ENCODE measurements at regions not wholly inside any gene's neighbourhood (a gene's known extent, or its start where the extent isn't known, plus 50 kb on each side); places are given as distances from the start of the nearest gene placed in this dataset.

DNA sequence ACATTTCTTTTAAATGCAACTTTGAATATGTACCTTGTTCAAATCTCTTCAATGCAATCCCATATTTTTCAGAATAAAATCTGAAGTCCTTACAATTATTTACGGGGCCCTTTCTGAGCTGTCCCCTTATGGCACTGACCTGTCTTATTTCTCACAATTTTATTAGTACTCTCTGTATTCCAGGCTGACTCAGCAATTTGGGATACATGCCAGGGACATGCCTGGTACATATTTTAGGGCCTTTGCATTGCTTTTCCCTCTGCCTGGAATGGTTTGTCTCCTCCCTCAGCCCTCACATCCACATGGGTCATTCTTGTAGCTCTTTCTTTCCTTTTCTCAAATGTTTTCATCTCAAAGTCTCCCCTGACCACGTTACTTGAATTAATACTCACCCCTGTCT, 172.2 kb upstream of the TECRL start (continued):
- TF ChIP-seq, protein P1, sequence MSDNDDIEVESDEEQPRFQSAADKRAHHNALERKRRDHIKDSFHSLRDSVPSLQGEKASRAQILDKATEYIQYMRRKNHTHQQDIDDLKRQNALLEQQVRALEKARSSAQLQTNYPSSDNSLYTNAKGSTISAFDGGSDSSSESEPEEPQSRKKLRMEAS (IDR thresholded peaks at IDR 0.05): no peak
- TF ChIP-seq POLR2A (IDR thresholded peaks at IDR 0.05; ENCODE audit: borderline replicate concordance, extremely low read depth, insufficient read depth, insufficient read length): no peak
- TF ChIP-seq EZH2 (IDR thresholded peaks at IDR 0.05): no peak
- TF ChIP-seq SP1 (IDR thresholded peaks at IDR 0.05; ENCODE audit: low read depth): no peak
- no peak for TF ChIP-seq TCF7L2 (IDR thresholded peaks at IDR 0.05; ENCODE audit: borderline replicate concordance, extremely low read depth, insufficient read depth, insufficient read length)

DNA sequence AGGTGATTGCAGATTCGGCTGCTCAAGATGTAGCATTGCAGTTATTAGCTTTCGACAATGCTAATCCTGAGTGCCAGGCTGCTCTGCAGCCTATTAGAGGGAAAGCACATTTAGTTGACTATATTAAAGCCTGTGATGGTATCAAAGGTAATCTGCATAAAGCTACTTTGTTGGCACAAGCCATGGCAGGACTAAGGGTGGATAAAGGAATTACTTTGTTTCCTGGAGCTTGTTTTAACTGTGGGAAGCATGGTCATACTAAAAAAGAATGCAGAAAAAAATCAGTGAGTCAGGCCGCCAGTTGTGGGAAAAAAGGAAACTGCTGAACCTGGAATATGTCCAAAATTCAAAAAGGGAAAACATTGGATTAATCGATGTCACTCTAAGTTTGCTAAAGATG, 154.9 kb upstream of the TECRL start:
- H3K36me3 ChIP-seq (ENCODE audit: control insufficient read depth in 1 of 2, insufficient read depth in 2 of 2, low read length in 2 of 2): no peaks in the 10 kb centered on the region
- no peaks in the 10 kb centered on the region; a peak in 1 of 4 replicates for H3K9me3 ChIP-seq (ENCODE audit: control insufficient read depth in 1 of 2, insufficient read depth in 1 of 2, low read depth in 1 of 2, low read length in 2 of 2)
- ChIA-PET POLR2A (no interaction called here), RAD21 (ENCODE audit: low non-redundant PET in 1 of 2, low total read pairs in 2 of 2, uncharacterized antibody in 2 of 2, unreplicated experiment in 2 of 2) (no interaction called here), CTCF (no interaction called here)
- no TSS peak for BruUV-seq (replicated peaks)
- H3K9me2 ChIP-seq (ENCODE audit: insufficient read depth): no peaks in the 10 kb centered on the region
- no peak overlapping the region for H3K27ac ChIP-seq (ENCODE audit: low read depth, low read length)
- H2AFZ ChIP-seq (ENCODE audit: low read depth, low read length, poor library complexity, severe bottlenecking): no peak overlapping the region
- H3K9ac ChIP-seq (ENCODE audit: low read length): no peak overlapping the region
- H3K79me2 ChIP-seq (ENCODE audit: insufficient read depth, low read length): no peaks in the 10 kb centered on the region
- no peak overlapping the region for H3K4me2 ChIP-seq (ENCODE audit: low read length)
- intact Hi-C loops (cut with micrococcal nuclease): no loop called here
- DNase-seq (ENCODE audit: low read depth, low spot score) (no peak), ATAC-seq (no peak)
- no peak overlapping the region for H3K4me3 ChIP-seq (replicated peaks in 1 of 2; ENCODE audit: low read depth in 1 of 2, low read length in 2 of 2)
- H4K20me1 ChIP-seq (ENCODE audit: insufficient read depth): no peaks in the 10 kb centered on the region
- no peaks in the 10 kb centered on the region for H3K4me1 ChIP-seq (ENCODE audit: control insufficient read depth in 1 of 2, insufficient read depth in 2 of 2, low read length in 2 of 2)
- no peak for TF ChIP-seq SIN3A (IDR thresholded peaks at IDR 0.05; ENCODE audit: low read depth)
- TF ChIP-seq FOSL1 (IDR thresholded peaks at IDR 0.05; ENCODE audit: low read depth): no peak
- TF ChIP-seq JUND (IDR thresholded peaks at IDR 0.05): no peak
- TF ChIP-seq TCF7L2 (IDR thresholded peaks at IDR 0.05; ENCODE audit: borderline replicate concordance, extremely low read depth, insufficient read depth, insufficient read length): no peak
- TF ChIP-seq ELF1 (IDR thresholded peaks at IDR 0.05; ENCODE audit: borderline replicate concordance, low read depth): no peak
- no peak for TF ChIP-seq EZH2phosphoT487 (IDR thresholded peaks at IDR 0.05; ENCODE audit: borderline replicate concordance)
- TF ChIP-seq CBX3 (IDR thresholded peaks at IDR 0.05; ENCODE audit: low read depth): no peak
- TF ChIP-seq ZNF274 (IDR thresholded peaks at IDR 0.05; ENCODE audit: low read depth, low read length): no peak
- TF ChIP-seq, protein P2, sequence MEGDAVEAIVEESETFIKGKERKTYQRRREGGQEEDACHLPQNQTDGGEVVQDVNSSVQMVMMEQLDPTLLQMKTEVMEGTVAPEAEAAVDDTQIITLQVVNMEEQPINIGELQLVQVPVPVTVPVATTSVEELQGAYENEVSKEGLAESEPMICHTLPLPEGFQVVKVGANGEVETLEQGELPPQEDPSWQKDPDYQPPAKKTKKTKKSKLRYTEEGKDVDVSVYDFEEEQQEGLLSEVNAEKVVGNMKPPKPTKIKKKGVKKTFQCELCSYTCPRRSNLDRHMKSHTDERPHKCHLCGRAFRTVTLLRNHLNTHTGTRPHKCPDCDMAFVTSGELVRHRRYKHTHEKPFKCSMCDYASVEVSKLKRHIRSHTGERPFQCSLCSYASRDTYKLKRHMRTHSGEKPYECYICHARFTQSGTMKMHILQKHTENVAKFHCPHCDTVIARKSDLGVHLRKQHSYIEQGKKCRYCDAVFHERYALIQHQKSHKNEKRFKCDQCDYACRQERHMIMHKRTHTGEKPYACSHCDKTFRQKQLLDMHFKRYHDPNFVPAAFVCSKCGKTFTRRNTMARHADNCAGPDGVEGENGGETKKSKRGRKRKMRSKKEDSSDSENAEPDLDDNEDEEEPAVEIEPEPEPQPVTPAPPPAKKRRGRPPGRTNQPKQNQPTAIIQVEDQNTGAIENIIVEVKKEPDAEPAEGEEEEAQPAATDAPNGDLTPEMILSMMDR (IDR thresholded peaks at IDR 0.05 in 2 of 3, conservative IDR thresholded peaks at IDR 0.05 in 1 of 3; ENCODE audit: borderline replicate concordance in 1 of 3, insufficient read depth in 1 of 3, low read depth in 2 of 3, low read length in 2 of 3): no peak
- no peak for TF ChIP-seq EGR1 (IDR thresholded peaks at IDR 0.05; ENCODE audit: low read depth)
- TF ChIP-seq, protein P3, sequence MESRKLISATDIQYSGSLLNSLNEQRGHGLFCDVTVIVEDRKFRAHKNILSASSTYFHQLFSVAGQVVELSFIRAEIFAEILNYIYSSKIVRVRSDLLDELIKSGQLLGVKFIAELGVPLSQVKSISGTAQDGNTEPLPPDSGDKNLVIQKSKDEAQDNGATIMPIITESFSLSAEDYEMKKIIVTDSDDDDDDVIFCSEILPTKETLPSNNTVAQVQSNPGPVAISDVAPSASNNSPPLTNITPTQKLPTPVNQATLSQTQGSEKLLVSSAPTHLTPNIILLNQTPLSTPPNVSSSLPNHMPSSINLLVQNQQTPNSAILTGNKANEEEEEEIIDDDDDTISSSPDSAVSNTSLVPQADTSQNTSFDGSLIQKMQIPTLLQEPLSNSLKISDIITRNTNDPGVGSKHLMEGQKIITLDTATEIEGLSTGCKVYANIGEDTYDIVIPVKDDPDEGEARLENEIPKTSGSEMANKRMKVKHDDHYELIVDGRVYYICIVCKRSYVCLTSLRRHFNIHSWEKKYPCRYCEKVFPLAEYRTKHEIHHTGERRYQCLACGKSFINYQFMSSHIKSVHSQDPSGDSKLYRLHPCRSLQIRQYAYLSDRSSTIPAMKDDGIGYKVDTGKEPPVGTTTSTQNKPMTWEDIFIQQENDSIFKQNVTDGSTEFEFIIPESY (IDR thresholded peaks at IDR 0.05; ENCODE audit: extremely low read depth, insufficient replicate concordance, low read length): no peak
- no peak for TF ChIP-seq SRF (IDR thresholded peaks at IDR 0.05; ENCODE audit: low read depth)
- TF ChIP-seq EZH2 (IDR thresholded peaks at IDR 0.05): no peak
- TF ChIP-seq, protein P4, sequence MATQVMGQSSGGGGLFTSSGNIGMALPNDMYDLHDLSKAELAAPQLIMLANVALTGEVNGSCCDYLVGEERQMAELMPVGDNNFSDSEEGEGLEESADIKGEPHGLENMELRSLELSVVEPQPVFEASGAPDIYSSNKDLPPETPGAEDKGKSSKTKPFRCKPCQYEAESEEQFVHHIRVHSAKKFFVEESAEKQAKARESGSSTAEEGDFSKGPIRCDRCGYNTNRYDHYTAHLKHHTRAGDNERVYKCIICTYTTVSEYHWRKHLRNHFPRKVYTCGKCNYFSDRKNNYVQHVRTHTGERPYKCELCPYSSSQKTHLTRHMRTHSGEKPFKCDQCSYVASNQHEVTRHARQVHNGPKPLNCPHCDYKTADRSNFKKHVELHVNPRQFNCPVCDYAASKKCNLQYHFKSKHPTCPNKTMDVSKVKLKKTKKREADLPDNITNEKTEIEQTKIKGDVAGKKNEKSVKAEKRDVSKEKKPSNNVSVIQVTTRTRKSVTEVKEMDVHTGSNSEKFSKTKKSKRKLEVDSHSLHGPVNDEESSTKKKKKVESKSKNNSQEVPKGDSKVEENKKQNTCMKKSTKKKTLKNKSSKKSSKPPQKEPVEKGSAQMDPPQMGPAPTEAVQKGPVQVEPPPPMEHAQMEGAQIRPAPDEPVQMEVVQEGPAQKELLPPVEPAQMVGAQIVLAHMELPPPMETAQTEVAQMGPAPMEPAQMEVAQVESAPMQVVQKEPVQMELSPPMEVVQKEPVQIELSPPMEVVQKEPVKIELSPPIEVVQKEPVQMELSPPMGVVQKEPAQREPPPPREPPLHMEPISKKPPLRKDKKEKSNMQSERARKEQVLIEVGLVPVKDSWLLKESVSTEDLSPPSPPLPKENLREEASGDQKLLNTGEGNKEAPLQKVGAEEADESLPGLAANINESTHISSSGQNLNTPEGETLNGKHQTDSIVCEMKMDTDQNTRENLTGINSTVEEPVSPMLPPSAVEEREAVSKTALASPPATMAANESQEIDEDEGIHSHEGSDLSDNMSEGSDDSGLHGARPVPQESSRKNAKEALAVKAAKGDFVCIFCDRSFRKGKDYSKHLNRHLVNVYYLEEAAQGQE (IDR thresholded peaks at IDR 0.05; ENCODE audit: low read depth): no peak
- no peak for TF ChIP-seq POLR2A (IDR thresholded peaks at IDR 0.05; ENCODE audit: borderline replicate concordance, extremely low read depth, insufficient read depth, insufficient read length)
- TF ChIP-seq, protein P1 (IDR thresholded peaks at IDR 0.05): no peak
- H3K27me3 ChIP-seq (ENCODE audit: insufficient read depth, low read length): no peaks in the 10 kb centered on the region

Measured in HCT116 (cell line).